ENCODE measurements at regions not wholly inside any gene's neighbourhood (a gene's known extent, or its start where the extent isn't known, plus 50 kb on each side); places are given as distances from the start of the nearest gene placed in this dataset.

DNA sequence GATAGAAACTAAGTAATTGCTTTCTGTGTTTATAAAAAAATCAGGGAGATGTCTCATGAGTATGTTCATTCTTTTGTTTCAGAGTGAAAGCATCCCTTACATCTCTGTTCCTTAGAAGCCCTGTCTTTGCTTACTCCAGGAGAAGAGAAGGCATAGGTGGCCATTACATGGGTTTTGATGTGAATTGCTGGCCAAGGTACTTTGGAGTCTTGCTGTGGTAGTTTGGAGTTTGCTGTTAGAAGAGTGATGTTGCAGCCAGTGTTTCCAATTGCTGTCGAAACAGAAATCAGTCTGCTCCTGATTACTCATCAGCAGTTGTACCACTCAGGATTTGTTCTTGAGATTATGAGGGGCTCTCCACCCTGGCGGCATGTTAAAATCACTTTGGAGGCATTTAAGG lies 97.8 kb upstream of the KLHL14 start:
- CTCF ChIA-PET: no interaction called here
- ATAC-seq (no peak), FAIRE-seq (no peak), DNase-seq (ENCODE audit: low read depth, low spot score) (no peak)
- in situ Hi-C loops (cut with MboI): no loop called here
- 24% methylated on average over 2 of the region's 2 CpGs for WGBS (ENCODE audit: insufficient coverage, insufficient replicate concordance, low lambda C conversion rate, missing lambda C conversion rate)
- intact Hi-C loops (cut with micrococcal nuclease; ENCODE audit: unreplicated experiment): no loop called here
- Histone ChIP-seq H3K79me2 (ENCODE audit: control insufficient read depth, insufficient read depth, low read length) (no peaks in the 10 kb centered on the region), H3K4me2 (ENCODE audit: control insufficient read depth, insufficient read depth) (no peak overlapping the region), H2AFZ (ENCODE audit: control insufficient read depth, low read depth, low read length) (no peak overlapping the region), H3K9me3 (replicated peaks; ENCODE audit: control insufficient read depth, insufficient read depth, low read length) (no peaks in the 10 kb centered on the region), H3K36me3 (ENCODE audit: control insufficient read depth in 2 of 2, insufficient read depth in 2 of 2, low read length in 1 of 2) (no peaks in the 10 kb centered on the region), H3K27ac (ENCODE audit: control insufficient read depth, insufficient read depth) (no peak overlapping the region), H3K4me1 (ENCODE audit: control insufficient read depth, insufficient read depth, low read length) (no peaks in the 10 kb centered on the region), H3K4me3 (no peak overlapping the region), H4K20me1 (ENCODE audit: control insufficient read depth, insufficient read depth) (no peaks in the 10 kb centered on the region), H3K27me3 (replicated peaks in 1 of 2; ENCODE audit: control insufficient read depth in 2 of 2, insufficient read depth in 2 of 2, low read length in 1 of 2) (no peaks in the 10 kb centered on the region; a peak in 1 of 4 replicates), H3K9ac (ENCODE audit: control insufficient read depth, insufficient read depth, low read length) (no peak overlapping the region)
- SMC1A ChIA-PET (ENCODE audit: uncharacterized antibody, unreplicated experiment): no interaction called here
- RAD21 ChIA-PET (ENCODE audit: unreplicated experiment): no interaction called here
- BruUV-seq (replicated peaks): no TSS peak
- POLR2A ChIA-PET: no interaction called here
- TF ChIP-seq USF1 (IDR thresholded peaks at IDR 0.05; ENCODE audit: borderline replicate concordance, extremely low read length, insufficient read depth, low read depth, low read length): no peak
- TF ChIP-seq SRF (IDR thresholded peaks at IDR 0.05; ENCODE audit: low read depth in 2 of 2, low read length in 2 of 2): no peak
- TF ChIP-seq CBX3 (IDR thresholded peaks at IDR 0.05; ENCODE audit: borderline replicate concordance, low read depth): no peak
- no peak for TF ChIP-seq NR2C2 (IDR thresholded peaks at IDR 0.05; ENCODE audit: borderline replicate concordance, control insufficient read depth, insufficient read length, low read depth)
- TF ChIP-seq ZBED1 (IDR thresholded peaks at IDR 0.05; ENCODE audit: borderline replicate concordance): no peak
- no peak for TF ChIP-seq HDGF (IDR thresholded peaks at IDR 0.05)
- no peak for TF ChIP-seq NFYA (IDR thresholded peaks at IDR 0.05; ENCODE audit: borderline replicate concordance, low read depth, low read length)

DNA sequence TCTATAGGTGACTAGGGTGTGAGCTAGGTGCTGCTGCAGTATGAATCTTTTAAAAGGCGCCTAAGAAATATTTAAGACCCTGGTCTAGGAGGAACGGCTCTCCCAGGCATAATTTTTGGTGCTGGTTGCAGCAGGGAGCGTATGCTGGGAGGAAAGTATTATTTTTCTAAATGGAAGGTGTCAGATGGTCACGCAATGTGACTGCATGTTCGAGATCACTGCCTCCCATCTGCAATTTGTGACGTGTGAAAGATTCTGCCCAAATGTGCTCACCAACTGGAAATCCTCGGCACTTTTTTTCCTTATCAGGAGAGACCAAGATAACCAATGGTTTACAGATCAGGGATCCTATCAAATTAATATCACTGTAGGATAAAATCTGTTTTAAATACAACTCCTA lies 95.6 kb upstream of the KLHL14 start:
- no peak overlapping the region for H2AFZ ChIP-seq (ENCODE audit: control insufficient read depth, low read depth, low read length)
- H3K4me3 ChIP-seq: no peak overlapping the region
- RAD21 ChIA-PET (ENCODE audit: unreplicated experiment): no interaction called here
- no peaks in the 10 kb centered on the region for H3K9me3 ChIP-seq (replicated peaks; ENCODE audit: control insufficient read depth, insufficient read depth, low read length)
- ATAC-seq (no peak), DNase-seq (ENCODE audit: low read depth, low spot score) (no peak), FAIRE-seq (no peak)
- no peak overlapping the region for H3K4me2 ChIP-seq (ENCODE audit: control insufficient read depth, insufficient read depth)
- H3K36me3 ChIP-seq (ENCODE audit: control insufficient read depth in 2 of 2, insufficient read depth in 2 of 2, low read length in 1 of 2): no peaks in the 10 kb centered on the region
- intact Hi-C loops (cut with micrococcal nuclease; ENCODE audit: unreplicated experiment) (no loop called here), in situ Hi-C loops (cut with MboI) (no loop called here)
- no peaks in the 10 kb centered on the region; a peak in 1 of 4 replicates for H3K27me3 ChIP-seq (replicated peaks in 1 of 2; ENCODE audit: control insufficient read depth in 2 of 2, insufficient read depth in 2 of 2, low read length in 1 of 2)
- H3K4me1 ChIP-seq (ENCODE audit: control insufficient read depth, insufficient read depth, low read length): no peaks in the 10 kb centered on the region
- no peaks in the 10 kb centered on the region for H4K20me1 ChIP-seq (ENCODE audit: control insufficient read depth, insufficient read depth)
- H3K79me2 ChIP-seq (ENCODE audit: control insufficient read depth, insufficient read depth, low read length): no peaks in the 10 kb centered on the region
- CTCF ChIA-PET: no interaction called here
- SMC1A ChIA-PET (ENCODE audit: uncharacterized antibody, unreplicated experiment): no interaction called here
- WGBS (ENCODE audit: insufficient coverage, insufficient replicate concordance, low lambda C conversion rate, missing lambda C conversion rate): 5% methylated on average over 7 of the region's 7 CpGs
- no peak overlapping the region for H3K9ac ChIP-seq (ENCODE audit: control insufficient read depth, insufficient read depth, low read length)
- H3K27ac ChIP-seq (ENCODE audit: control insufficient read depth, insufficient read depth): no peak overlapping the region
- POLR2A ChIA-PET: no interaction called here
- no TSS peak for BruUV-seq (replicated peaks)
- TF ChIP-seq, protein P1, sequence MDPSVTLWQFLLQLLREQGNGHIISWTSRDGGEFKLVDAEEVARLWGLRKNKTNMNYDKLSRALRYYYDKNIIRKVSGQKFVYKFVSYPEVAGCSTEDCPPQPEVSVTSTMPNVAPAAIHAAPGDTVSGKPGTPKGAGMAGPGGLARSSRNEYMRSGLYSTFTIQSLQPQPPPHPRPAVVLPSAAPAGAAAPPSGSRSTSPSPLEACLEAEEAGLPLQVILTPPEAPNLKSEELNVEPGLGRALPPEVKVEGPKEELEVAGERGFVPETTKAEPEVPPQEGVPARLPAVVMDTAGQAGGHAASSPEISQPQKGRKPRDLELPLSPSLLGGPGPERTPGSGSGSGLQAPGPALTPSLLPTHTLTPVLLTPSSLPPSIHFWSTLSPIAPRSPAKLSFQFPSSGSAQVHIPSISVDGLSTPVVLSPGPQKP (IDR thresholded peaks at IDR 0.05; ENCODE audit: low read depth, low read length): no peak
- TF ChIP-seq KLF5 (IDR thresholded peaks at IDR 0.05; ENCODE audit: partially characterized antibody) (no peak), TAF1 (IDR thresholded peaks at IDR 0.05; ENCODE audit: borderline replicate concordance, low read depth, low read length) (no peak), SUZ12 (IDR thresholded peaks at IDR 0.05; ENCODE audit: unreplicated experiment) (no peak), USF1 (IDR thresholded peaks at IDR 0.05; ENCODE audit: borderline replicate concordance, extremely low read length, insufficient read depth, low read depth, low read length) (no peak), NFXL1 (IDR thresholded peaks at IDR 0.05; ENCODE audit: borderline replicate concordance) (no peak), RAD51 (IDR thresholded peaks at IDR 0.05) (no peak), CBFB (IDR thresholded peaks at IDR 0.05; ENCODE audit: low read depth) (no peak), YBX1 (IDR thresholded peaks at IDR 0.05) (no peak), KDM1A (IDR thresholded peaks at IDR 0.05; ENCODE audit: borderline replicate concordance) (no peak), RFX5 (IDR thresholded peaks at IDR 0.05; ENCODE audit: low read depth, low read length) (no peak), HDAC6 (IDR thresholded peaks at IDR 0.05; ENCODE audit: unreplicated experiment) (no peak), YY1 (IDR thresholded peaks at IDR 0.05; ENCODE audit: low read depth, low read length) (no peak)

All from GM12878 (cell line).